CD4-positive, alpha-beta T cell treated with Interferon gamma for 1 hour (primary cell): ENCODE measurements at regions not wholly inside any gene's neighbourhood (a gene's known extent, or its start where the extent isn't known, plus 50 kb on each side); places are given as distances from the start of the nearest gene placed in this dataset.

Source experiments
- DNase-seq: peaks from one replicate; pipeline ENCODE4 v3.0.0-alpha.2; 2020

DNA sequence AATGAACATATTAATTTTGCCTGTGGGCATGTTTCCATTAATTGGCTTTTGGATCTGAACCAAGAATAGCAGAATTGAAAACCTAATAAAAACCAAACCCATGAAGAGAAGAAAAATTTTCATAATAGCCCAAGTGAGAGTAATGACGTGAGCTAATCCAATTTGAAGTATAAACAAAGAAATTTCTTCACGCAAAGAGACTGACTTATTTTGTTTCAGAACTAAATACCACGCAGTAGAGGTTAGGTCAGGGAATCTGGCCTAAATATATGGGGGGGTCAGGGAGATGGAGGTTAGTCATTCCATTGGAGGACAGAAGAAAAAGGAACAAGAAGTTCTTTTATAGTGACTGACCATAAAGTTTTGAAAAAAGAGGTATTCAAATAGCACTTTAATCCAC lies 94.1 kb upstream of the CYP1B1 start:
- no peak for DNase-seq

DNA sequence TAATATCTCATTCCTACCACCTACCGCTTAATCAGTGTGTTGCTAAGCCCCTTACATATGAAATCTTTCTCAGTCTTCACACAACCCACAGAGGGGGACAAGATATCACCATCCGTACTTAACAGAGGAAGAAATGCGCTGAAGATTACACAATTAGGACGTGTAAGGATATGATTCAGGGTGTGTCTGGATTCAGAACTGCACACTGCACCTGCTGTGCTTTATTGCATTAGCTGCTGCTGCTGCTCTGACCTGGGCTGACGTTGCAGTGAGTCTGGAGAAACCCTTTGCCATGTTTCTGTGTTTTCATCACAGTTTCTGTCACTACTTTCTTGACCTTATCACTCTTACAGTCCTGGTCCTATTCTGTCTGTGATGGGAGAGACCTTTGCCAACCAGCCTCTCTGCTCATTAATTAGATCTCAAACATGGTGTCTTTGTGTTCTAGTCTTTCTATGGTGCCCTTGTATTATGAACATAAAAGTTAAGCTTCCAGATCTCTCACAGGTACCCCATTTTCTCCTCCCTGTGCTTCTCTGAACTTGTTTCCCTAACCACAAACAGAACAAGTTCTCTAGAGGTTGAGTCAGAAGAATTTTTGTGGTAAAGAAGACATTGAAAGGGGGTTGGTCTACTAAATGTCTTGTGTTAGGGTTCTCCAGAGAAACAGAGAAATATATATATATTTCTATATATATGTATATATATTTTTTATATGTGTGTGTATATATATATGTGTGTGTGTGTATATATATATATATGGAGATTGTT lies 92.9 kb upstream of the CYP1B1 start:
- DNase-seq, result no peak

DNA sequence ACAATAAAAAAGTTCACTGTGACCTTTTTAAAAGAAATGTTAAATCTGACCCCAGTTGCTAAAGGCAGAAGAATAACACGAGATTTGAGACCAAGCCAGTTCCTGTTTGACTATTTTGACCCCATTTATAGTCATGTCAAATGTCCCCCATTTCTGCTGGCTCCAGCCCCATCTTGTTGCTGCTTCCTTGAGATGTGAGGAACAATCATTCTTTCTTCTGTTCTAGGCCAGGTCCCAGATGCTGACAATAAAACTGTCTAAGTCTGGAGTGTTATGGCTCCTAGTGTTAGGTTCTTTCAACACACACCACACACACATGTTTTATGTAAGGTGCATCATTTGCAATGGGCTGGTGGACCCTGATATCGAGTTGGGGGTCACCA lies 92.0 kb upstream of the CYP1B1 start:
- no peak for DNase-seq

DNA sequence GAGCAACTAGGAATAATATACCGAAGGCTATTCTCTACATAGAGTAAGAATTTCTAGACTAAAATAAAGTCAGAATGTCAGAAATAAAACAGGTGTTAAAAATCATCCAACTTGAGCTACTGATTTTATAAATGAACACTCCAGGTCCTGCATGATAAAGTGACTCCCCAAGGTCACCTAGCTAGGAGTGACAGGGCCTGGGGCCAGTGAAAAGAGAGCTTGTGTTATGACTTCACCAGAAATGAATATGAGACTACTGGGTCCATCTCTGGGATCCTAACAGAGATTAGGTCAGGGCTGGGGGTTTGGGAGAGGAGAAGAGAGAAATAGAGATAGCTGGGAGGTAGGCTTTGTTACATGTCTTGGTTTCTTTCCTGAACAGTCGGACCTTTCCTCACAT lies 89.7 kb upstream of the CYP1B1 start:
- no peak for DNase-seq

DNA sequence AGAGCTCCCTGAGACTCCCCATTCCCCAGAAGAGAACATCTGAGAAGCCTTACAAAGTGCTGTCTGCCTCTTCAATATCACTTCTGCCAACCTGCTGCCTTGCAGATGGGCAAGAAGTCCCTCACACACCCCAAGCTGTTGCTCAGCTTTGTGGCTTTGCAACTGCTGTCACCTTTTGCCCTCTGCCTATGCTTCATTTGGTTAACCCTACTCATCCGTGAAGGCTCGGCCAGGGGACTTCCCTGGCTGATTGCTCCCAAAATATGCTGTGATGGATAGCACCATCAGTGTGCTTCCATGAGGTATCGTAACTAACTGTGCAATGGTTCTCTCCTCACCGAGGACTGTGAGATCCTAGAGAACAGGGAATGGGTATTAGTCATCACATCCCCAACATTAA lies 88.9 kb upstream of the CYP1B1 start:
- no peak for DNase-seq

DNA sequence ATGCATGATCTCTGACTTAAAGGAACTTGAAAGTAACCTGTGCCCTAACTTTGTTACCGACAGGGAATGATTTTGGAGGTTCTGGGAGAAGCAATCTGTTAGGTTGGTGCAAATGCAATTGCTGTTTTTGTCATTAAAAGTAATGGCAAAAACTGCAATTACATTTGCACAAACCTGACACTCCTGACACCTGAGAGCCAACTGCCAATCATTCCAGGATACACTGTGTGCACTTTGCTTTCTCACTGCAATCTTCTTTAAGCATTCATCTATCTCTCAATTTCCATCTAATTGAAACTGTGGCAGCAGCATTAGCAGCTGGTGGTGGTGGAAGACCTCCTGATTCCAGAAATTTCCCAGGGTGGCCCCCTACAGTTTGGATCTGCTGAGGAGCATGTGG lies 87.6 kb upstream of the CYP1B1 start:
- no peak for DNase-seq

DNA sequence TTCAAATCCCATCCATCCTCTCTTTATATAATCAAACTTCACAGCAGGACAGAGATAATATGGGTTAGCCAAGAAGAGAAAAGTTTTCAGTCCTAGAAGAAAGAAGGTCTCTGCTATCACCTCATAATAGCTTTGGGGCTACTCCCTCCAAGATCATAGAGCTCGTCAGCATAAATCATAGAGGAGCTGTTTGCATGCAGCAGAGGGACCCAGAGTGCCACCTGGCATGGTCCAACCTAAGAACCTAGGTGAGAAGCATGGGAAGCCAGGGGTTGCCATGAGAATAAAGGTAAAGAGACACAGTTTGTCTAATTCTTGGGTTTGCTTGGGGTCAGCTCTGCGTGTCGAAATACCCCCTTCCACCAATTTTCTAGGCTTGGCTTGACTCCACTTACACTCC lies 87.1 kb upstream of the CYP1B1 start:
- DNase-seq, result no peak

DNA sequence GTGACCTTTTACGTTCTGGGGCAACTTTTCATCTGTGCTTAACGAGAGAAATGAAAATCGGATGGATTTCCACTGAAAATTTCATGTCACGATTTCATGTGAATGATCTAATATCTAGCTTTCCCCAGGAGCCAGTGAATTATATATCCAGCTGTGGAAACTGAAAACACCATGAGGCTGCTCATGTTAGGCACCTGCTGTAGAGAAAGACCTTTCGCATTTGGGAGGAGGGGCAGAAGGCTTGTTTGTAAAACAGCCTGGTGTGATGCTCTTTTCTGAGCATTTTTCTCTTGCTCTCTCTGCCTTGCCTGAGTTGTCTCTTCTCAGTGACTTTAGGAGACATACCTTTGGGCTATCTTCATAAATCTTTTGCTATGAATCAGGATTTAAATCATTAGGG lies 84.6 kb upstream of the CYP1B1 start:
- no peak for DNase-seq

DNA sequence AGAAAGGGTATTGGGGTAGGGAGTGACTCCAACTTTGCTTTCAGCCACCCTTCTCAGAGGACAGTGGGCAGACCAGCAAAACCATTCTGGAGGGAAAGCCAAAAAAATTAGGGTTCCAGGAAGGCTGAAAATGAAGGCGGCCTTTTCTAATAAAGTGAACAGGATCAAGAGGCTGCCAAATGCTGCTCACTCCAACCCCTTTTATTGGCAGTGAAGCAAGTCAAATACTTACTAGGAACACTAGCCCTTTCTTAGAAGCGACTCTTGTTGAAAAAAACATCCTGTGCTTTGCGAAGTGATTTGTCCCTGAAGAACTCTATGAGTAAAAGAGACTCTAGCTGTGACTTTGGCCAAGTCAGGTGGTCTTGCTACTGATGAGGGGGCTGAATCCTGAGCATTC lies 83.6 kb upstream of the CYP1B1 start:
- no peak for DNase-seq

DNA sequence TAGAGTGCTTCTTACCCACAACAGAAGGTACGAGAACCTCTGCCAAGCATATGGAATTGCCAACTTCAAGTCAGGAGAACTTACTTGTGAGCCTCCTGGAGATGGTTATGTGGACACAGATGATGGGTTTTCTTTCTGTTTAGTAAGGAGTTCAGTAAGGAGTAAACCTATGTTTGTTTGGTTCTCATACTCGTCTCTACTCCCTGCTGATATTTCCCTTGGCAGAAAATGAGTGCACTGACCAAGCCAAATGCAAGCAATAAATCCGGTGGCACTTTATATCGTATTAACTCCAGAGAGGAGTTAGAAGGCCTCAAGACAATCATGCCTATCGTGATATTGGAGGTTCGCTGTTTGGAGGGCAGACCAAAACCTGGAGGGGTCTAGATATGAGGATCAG lies 83.2 kb upstream of the CYP1B1 start:
- no peak for DNase-seq

DNA sequence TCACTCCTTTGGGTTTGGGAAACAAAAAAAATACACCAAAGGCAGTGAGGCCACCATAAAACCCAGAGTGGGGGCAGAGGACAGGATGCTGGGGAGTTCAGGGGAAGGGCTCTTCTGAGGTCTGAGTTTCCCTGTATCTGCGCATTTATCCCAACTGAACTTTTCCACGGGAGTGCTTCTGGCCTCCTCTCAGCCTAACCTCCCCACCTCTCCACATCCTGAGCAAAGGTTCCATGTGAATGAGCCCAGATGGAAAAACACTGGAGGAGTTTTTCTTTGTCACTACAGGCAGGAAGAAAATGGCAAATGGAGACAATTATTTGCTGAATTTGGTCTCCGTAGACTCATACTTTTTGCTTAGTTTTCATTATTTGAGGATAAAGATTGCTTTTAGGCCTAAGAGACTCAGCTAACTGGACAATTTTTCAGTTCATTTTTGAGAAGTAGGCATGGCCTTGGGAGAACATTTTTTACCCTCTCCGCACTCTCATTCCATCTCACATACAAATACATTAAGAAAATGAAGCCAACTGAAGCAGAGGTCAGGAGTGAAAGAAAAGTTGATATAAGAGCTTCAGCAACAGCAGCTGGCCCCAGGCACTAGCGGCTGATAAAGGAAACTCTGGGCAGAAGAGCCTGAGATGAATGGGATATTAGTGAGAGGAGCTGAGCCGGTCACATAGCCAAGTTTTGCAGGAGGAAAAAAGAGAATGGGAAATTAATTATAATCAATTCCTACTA lies 82.6 kb upstream of the CYP1B1 start:
- DNase-seq, result no peak

DNA sequence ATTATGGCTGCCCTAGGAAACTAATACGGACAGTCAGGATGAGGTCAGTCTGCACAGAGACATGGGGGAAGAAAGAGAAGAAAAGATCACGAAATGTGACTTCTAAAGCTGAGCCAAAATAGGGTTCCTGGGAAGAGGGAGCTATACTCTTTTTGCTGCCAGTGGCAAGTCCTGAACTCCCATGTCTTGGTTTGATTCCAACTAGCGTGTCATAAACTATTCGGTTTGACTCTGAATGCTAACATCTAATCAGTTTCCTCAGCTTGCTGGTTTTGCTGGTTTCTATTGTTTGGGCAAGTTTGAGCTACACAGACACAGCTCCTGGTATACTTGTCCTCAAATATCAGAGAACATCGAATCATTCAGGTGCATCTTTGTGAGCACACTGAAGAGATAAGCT lies 80.5 kb upstream of the CYP1B1 start:
- DNase-seq, result no peak

DNA sequence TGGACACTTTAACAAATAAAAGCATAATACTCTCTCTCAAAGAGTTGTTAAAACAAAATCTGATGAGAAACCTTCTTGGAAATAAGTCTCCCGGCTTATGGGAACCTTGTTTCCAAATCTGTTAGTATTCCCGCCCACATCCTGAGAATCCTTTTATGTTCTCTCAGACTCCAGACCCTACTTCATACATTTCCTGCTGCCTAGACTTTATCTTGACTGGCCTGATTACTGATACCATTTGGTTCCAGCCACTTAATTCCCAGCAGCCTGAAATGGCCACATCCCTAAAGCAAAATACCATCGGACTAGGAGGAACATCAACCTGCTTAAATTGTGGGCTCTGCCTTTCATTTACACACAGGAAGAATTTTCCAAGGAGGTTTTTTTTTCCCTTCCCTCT lies 79.1 kb upstream of the CYP1B1 start:
- no peak for DNase-seq

DNA sequence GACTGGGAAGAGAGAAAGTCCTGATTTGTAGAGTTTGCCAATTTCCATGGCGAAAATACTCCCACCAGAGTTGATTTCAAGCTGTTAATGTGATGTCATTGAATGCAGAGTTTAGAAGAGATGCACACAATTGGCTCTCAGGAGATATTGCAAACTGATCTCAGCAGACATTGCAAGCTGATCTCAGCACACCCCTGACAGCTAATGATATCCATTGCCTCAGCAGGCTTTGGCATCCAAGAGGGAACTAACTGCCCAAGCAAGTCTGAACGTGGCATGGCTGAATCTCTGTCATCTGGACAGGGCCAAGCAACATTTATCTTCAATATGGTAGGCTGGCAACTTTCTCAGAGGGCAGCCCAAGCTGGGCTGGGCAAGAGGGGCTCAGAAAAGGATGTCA lies 78.4 kb upstream of the CYP1B1 start:
- DNase-seq, result no peak

DNA sequence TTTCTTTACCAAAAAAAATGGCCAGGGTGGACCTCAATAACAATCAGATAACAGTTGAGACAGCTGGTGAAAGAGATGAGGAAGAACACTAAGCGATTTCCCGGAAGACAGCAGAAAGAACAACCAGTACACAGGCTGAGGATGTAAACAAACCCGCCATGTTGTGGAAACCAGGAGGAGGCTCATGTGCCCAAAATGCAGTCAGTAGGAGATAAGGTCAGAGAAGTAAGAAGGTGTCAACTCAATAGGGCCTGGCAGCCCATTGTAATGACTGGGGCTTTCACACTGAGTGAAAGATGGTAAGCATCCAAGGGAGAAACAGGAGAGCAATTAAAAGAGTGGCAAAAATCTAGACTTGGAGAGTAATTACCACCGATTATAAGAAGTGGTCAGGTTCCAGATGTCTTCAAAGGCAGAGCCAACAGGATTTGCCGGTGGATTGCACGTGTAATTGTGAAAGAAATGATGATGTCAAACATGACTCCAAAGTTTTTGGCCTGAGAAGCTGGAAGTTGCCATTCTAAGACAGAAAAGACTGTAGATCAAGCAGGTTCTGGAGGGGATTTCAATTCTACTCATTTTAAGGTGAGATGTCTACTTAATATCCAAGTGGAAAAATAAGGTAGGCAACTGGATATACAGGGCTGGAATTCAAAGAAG lies 77.7 kb upstream of the CYP1B1 start:
- DNase-seq, result no peak

DNA sequence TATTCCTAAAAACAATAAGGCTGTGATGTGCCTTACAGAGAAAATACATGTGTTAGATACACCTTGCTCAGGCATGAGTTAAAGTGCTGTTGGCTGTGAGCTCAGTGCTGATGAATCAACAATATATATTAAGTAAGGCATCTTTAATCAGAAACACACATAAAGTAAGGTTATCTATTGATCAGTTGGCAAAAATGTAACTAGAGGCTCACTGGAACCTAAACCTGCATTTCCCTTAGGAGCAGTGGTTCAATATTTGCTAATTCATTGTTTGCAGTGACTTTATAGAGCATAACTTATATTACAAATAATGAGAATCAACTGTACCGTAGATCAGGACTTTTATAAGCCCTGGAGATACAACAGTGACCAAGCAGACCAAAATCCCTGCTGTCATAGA lies 77.0 kb upstream of the CYP1B1 start:
- DNase-seq, result no peak

DNA sequence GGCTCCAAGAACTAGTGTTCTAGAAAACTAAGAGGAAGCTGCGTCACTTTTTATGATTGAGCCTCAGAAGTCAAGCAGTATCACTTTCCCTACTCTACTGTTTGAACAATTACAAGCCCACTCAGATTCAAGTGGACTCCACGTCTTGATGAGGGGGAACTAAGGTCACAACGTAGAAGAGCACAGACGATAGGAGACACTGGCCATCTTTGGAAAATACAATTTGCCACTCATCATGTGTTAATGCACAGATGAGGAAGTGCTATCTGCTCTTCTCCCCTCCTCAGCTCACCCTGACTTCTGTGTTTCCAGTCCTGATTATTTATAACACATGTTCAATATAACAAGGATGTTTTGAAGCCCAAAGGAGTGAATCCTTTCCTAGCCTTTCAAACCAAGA lies 76.1 kb upstream of the CYP1B1 start:
- DNase-seq, result no peak

DNA sequence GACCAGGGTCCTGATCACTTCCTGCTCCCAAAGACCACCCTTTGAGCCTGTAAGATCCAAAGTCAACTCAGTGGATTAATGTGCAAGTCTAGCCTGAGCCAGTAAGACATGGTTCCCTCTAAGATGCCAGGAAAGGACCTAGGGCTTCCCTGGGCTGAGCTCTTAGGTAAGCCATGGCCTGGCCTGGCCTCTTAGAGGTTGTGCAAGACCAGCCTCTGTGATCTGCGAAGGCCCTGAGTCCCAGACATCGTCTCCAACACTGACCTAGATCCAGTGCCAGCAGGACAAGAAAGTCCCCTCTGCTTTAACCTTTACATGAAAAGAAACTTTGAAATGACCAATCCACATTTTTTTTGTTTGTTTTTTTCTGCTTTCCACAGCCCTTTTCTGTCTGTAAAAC lies 73.6 kb upstream of the CYP1B1 start:
- DNase-seq, result no peak

DNA sequence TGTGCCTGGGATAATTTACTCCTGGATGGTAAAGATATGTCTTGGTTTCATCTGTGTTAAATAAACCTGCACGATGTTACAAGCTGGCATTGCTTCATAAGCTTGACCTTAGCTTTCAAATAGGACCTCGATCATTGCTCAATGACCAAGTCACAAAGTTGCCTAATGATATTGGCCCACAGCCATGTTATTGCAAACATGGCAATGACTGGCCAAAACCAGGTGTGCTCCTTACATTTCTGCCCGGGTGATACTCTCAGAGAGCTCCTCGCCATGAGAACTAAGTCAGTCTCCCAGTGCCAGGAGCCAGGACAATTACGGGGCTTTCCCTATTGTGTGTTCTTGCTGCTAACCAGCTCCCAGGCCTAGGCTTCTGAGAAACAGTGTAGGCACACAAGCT lies 72.5 kb upstream of the CYP1B1 start:
- peak; percentile 35 for DNase-seq

DNA sequence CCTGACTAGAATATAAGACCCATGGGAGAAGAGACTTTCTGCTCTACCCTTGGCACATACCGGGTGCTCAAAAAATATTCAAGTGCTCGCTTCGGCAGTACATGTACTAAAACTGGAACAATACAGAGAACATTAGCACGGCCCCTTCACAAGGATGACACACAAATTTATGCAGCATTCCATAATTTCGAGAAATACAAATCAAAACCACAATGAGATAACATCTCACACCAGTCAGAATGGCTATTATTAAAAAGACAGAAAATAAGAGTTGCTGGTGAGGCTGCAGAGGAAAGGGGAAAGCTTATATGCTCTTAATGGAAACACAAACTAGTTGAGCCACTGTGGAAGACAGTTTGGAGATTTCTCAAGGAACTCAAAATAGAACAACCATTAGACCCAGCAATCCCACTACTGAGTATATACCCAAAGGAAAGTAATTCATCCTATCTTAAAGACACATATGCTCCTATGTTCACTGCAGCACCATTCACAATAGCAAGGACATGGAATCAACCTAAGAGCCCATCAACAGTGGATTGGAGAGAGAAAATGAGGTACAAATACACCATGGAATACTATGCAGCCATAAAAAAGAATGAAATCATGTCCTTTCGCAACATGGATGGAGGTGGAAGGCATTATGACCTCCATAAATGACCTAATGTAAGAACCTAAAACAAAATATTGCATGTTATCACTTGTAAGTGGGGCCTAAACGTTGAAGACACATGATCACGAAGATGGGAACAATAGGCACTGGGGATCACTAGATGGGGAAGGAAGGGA lies 71.6 kb upstream of the CYP1B1 start:
- DNase-seq, result no peak

DNA sequence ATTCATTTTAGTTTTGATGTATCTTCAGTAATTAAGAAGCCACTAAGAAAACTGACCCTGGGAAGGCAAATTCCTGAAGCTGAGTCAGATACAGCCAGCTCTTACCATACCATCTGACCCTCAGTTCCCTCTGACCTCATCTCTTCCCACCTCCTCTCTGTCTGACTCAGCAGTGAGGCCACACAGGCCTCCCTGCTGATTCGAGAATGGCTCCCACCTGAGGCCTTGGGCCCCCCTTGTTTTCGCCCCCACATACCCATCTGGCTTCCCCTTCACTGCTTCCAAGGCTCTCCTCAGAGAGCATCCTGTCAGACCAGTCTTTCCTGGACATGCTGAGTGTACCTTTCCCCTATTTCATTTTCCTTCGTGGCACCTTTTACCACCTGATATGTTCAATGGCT lies 71.0 kb upstream of the CYP1B1 start:
- DNase-seq, result peak; percentile 22

DNA sequence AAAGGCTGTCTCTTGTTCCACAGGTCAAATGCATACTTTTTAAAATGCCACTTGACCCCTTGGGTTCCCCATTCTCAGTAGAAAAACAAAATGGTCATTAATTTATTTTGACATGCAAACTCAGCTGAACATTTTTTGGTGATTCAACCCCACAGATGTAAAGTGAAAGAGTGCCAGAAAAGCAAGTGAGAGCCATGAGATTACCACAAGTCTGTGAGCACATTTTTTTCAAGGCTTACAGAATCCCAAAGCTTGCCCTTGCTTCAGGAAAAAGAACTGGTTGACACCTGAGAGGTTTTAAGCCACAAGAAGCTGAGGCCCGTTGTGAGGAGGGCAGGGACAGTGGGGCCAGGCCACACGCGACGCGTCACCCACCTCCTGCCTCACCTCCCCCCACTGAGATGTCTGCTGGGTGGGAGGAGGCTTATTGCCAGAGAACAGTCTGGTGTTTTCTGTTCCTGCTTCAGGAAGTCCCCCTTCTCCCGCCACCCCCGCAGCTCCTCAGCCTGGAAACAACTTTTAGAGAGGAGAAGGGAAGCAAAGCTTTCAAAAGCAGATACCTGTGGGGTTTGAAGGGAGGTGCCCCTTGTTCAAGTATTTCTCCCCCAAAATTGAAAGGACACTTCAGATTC lies 70.4 kb upstream of the CYP1B1 start:
- no peak for DNase-seq

DNA sequence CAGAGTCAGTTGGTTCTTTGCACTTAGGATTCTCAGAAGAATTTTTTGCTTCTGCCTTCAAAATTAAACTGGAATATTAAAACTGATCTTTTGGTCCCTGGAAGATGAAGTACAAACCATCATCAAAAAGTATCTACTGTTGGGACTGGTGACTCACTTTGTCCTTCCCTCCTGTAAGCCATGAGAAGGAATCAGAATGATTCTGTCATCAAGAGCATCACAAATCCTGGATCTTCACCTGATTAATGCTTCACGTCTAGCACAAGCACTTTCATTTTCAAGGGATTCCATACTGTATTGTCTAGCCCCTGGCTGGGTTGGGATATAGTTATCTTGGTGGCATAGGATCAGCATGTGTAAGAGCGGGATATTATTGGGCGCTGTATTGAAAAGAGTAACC lies 69.3 kb upstream of the CYP1B1 start:
- DNase-seq, result no peak
